WERI-Rb-1 (cell line): ENCODE measurements at regions not wholly inside any gene's neighbourhood (a gene's known extent, or its start where the extent isn't known, plus 50 kb on each side); places are given as distances from the start of the nearest gene placed in this dataset.
"Not testable (repeated sequence)": the region's sequence is repeated elsewhere in the genome, so short reads cannot be mapped to it uniquely, and the experiment has no call there.

Experiments
- DNase-seq: peaks from one replicate; pipeline ENCODE4 v3.0.0-alpha.2; 2020
- H3K27ac ChIP-seq: fragments of 250-450 bp; sonication (Bioruptor Pico); 2 replicates; pipeline ENCODE4 v1.5.1; 2020; ENCODE audit warnings: mild to moderate bottlenecking, moderate library complexity
- H3K27me3 ChIP-seq: fragments of 250-450 bp; sonication (Bioruptor Pico); 2 replicates; pipeline ENCODE4 v1.5.1; 2021; ENCODE audit warnings: mild to moderate bottlenecking, low read depth, moderate library complexity; ENCODE audit not compliant: insufficient read depth, severe bottlenecking
- H3K36me3 ChIP-seq: fragments of 250-450 bp; sonication (Bioruptor Pico); 2 replicates; pipeline ENCODE4 v1.5.1; 2020; ENCODE audit warnings: mild to moderate bottlenecking, moderate library complexity
- H3K4me3 ChIP-seq: 2 replicates; pipeline ENCODE4 v1.5.1; 2011; ENCODE audit warnings: low read depth, mild to moderate bottlenecking, control low read depth, low read length
- H3K9me3 ChIP-seq: fragments of 250-450 bp; sonication (Bioruptor Pico); 2 replicates; pipeline ENCODE4 v1.5.1; 2021; ENCODE audit warnings: mild to moderate bottlenecking, moderate library complexity; ENCODE audit not compliant: severe bottlenecking
- CTCF ChIP-seq: IDR thresholded peaks from 2 replicates; pipeline ENCODE4 v1.5.1; 2011; ENCODE audit warnings: low read depth, mild to moderate bottlenecking, control low read depth, inconsistent platforms, low read length

GRCh38 chrX:42290608-42291007 lies 367.3 kb upstream of the CASK start:
- H3K9me3 ChIP-seq, result no peaks in the 10 kb centered on the region
- H3K4me3 ChIP-seq, result no peak overlapping the region
- DNase-seq, result no peak
- H3K27ac ChIP-seq, result no peak overlapping the region
- TF ChIP-seq CTCF, result 0 out of 2 replicates have a peak, but pooled peaks have one; percentile 8
- no peaks in the 10 kb centered on the region for H3K36me3 ChIP-seq
- H3K27me3 ChIP-seq, result no peaks in the 10 kb centered on the region

- H3K27me3 ChIP-seq, result no peaks in the 10 kb centered on the region
- no peak for DNase-seq
- no peak overlapping the region for H3K4me3 ChIP-seq
- no peaks in the 10 kb centered on the region for H3K36me3 ChIP-seq
- H3K27ac ChIP-seq, result no peak overlapping the region
- TF ChIP-seq CTCF, result no peak
- no peaks in the 10 kb centered on the region for H3K9me3 ChIP-seq
These were observed 366.4 kb upstream of the CASK start for GRCh38 chrX:42289492-42290385.

GRCh38 chrX:42285681-42286080 lies 362.3 kb upstream of the CASK start:
- not testable (repeated sequence) for DNase-seq, H3K27ac ChIP-seq, H3K27me3 ChIP-seq, H3K36me3 ChIP-seq, H3K4me3 ChIP-seq, H3K9me3 ChIP-seq

- H3K27me3 ChIP-seq, result no peaks in the 10 kb centered on the region
- no peaks in the 10 kb centered on the region for H3K36me3 ChIP-seq
- no peak for DNase-seq
- no peak overlapping the region for H3K27ac ChIP-seq
- TF ChIP-seq CTCF, result no peak
- H3K4me3 ChIP-seq, result no peak overlapping the region
- no peaks in the 10 kb centered on the region for H3K9me3 ChIP-seq
These were observed 353.8 kb upstream of the CASK start for GRCh38 chrX:42276982-42277690.

- DNase-seq, result no peak
- no peak overlapping the region for H3K4me3 ChIP-seq
- no peaks in the 10 kb centered on the region for H3K9me3 ChIP-seq
- no peaks in the 10 kb centered on the region for H3K36me3 ChIP-seq
- TF ChIP-seq CTCF, result no peak
- H3K27ac ChIP-seq, result no peak overlapping the region
- H3K27me3 ChIP-seq, result no peaks in the 10 kb centered on the region
These were observed 350.8 kb upstream of the CASK start for GRCh38 chrX:42274151-42274550.

GRCh38 chrX:42273387-42273786 lies 350.0 kb upstream of the CASK start:
- no peaks in the 10 kb centered on the region for H3K27me3 ChIP-seq

More at GRCh38 chrX:42273387-42273786, 350.0 kb upstream of the CASK start:
- TF ChIP-seq CTCF, result no peak
- H3K4me3 ChIP-seq, result no peak overlapping the region
- H3K27ac ChIP-seq, result no peak overlapping the region
- no peaks in the 10 kb centered on the region for H3K36me3 ChIP-seq
- H3K9me3 ChIP-seq, result no peaks in the 10 kb centered on the region
- no peak for DNase-seq
